LNCaP clone FGC (cell line): ENCODE measurements at regions not wholly inside any gene's neighbourhood (a gene's known extent, or its start where the extent isn't known, plus 50 kb on each side); places are given as distances from the start of the nearest gene placed in this dataset.
"Not testable (repeated sequence)": the region's sequence is repeated elsewhere in the genome, so short reads cannot be mapped to it uniquely, and the experiment has no call there.

Experiments used
- DNase-seq: peaks from one replicate; pipeline ENCODE4 v3.0.0-alpha.2; 2011; ENCODE audit warnings: low read depth
- H3K4me3 ChIP-seq: 2 replicates; pipeline ENCODE4 v1.5.1; 2011; ENCODE audit warnings: mild to moderate bottlenecking, low read depth, low read length, control low read depth
- TF ChIP-seq, protein P1 (sequence below): IDR thresholded peaks from 2 replicates; pipeline ENCODE4 v1.5.1; 2012; ENCODE audit warnings: mild to moderate bottlenecking; ENCODE audit not compliant: control insufficient read depth, insufficient read depth; ENCODE audit errors: extremely low read depth

DNA sequence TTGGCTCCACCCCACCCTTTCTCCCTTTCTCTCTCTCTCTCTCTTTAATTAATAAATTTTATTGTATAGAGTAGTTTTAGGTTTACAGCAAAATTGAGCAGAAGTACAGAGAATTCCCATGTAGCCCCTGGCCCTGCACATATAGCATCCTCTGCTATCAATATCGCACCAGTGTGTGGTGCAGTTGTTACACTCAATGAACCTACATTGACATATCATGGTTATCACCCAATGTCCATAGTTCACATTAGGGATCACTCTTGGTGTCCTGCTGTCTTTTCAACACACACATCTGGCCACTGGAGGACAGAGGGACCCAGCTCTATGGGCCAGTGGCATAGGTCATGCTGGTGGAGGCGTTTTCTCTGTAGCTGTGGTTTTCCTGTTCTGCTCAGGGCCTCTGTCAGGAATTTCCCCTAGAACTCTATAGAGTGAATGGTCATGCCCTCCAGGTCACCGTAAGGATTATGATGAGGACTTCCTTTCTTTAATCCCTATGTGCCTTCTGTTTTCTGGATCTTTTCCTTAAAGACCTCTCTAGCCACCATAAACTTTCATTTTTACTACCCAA, 98.2 kb upstream of the NAV2 start:
- no peak for DNase-seq
- TF ChIP-seq, protein P1, sequence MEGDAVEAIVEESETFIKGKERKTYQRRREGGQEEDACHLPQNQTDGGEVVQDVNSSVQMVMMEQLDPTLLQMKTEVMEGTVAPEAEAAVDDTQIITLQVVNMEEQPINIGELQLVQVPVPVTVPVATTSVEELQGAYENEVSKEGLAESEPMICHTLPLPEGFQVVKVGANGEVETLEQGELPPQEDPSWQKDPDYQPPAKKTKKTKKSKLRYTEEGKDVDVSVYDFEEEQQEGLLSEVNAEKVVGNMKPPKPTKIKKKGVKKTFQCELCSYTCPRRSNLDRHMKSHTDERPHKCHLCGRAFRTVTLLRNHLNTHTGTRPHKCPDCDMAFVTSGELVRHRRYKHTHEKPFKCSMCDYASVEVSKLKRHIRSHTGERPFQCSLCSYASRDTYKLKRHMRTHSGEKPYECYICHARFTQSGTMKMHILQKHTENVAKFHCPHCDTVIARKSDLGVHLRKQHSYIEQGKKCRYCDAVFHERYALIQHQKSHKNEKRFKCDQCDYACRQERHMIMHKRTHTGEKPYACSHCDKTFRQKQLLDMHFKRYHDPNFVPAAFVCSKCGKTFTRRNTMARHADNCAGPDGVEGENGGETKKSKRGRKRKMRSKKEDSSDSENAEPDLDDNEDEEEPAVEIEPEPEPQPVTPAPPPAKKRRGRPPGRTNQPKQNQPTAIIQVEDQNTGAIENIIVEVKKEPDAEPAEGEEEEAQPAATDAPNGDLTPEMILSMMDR = no peak
- H3K4me3 ChIP-seq = no peak overlapping the region

DNA sequence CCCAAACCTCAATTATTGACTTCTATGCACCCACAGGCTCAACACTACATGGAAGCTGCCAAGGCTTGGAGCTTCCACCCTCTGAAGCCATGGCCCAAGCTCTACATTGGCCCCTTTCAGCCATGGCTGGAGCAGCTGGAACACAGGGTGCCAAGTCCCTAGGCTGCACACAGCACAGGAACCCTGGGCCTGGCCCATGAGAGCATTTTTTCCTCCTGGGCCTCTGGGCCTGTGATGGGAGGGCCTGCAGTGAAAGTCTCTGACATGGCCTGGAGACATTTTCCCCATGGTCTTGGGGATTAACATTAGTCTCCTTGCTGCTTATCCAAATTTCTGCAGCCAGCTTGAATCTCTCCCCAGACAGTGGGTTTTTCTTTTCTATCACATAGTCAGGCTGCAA, 100.6 kb upstream of the NAV2 start:
- not testable (repeated sequence) for DNase-seq, H3K4me3 ChIP-seq

DNA sequence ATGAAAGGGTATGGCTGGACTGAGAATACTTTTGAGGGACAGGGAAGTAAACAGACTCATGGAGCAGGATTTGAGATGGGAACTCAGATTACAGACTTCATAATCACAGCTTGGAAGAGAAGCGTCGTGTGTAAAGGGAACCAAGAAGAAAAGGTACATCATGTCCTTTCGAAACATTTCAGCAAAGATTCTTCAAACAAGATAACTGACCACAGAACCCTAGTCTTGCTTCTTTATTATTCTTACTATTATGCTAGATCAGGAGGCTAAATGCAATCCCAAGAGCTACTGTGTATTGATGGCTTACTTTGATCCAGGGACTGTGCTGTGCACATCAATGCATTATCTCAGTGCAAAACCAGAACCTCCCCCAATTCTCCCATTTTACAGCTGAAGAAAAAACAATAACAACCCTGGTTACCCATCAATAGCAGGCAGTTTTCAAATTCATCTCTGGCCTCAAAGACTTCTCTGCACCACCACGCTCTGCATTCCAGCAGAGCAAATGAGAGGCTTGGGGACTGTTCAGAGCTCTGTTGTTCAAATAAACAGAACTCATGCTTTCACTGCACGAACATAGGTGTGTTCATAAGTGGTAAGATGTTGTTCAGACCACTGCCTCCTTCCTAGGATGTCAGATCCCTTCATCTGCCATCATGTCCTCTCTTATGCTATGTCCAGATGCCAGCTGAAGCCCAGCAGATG, 104.8 kb upstream of the NAV2 start:
- H3K4me3 ChIP-seq = no peak overlapping the region
- TF ChIP-seq, protein P1 = no peak
- peak; percentile 77 for DNase-seq

DNA sequence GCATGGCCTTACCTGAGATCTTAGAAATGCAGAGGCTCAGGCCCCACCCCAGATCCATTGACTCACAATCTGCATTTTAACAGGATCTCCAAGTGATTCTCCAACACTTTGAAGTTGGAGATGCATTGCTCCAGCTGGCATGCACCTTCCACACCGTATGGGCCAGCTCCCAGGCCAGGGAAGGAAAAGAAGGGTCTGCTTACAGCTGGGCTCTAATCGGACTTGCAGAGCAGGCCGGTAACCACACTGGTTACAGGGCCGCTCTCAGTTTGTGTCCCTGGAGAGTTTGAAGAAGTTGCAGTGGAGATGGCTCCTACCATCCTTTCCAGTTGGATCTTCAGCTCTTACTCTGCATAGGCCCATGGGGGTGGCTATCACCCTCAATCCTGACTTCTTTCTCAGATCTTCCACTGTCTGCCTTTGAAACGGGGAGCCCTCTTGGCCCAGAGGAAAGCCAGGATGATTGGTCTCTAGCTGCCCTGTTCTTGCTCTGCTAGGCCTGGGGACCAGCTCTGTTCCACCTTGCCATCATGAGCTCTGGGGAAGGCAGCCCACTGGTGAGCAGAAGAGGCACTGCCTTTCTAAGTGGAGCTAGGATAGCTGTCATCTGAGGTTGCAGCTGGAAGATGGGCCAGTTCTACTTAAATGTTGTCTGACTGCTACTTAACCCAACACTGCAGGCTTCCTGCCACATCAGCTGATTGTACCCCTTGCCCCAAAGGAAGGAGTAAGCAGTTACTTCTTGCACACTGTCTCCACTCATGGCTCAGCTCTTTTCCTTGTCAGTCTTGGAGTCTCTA, 105.6 kb upstream of the NAV2 start:
- DNase-seq = no peak
- TF ChIP-seq, protein P1 = no peak
- no peak overlapping the region for H3K4me3 ChIP-seq

DNA sequence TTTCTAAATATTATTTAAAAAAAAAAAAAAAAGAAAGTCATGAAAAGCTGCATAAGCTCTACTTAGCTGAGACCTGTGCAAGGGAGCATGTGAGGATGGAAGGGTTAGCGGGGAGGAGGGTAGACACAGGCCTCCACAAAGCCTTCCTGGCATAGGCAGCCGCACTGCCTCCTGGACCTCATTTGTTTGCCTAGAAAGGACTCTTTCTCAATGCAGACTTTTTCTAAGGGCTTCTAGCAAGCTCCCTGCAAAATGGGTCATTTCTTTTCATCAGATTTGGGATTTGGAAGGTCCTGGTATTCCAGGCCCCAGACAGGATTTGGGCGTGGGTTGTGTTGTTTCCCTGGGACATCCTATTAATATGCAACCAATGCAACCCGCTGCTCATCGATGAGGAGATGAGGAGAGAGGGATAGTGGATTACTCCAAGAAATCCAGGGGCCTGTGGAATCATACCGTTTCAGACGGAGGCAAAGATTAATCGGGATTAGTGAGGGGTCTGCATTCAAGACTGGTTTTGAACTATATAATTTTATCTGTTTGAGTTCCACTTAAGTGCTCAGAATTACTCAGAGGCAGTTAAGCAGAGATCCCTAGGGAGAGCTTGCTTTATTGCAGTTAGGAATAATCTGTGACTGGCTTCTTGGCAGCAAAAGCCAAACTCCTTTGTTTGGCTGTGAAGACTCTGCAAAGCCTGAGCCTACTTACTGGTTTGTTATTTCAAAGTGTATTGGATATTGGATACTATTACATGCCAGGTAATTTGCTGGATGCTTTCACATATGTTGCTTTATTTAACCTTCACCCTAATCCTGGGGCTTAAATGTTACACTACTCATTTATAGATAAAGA, 106.9 kb upstream of the NAV2 start:
- H3K4me3 ChIP-seq = no peak overlapping the region
- peak; percentile 8 for DNase-seq
- TF ChIP-seq, protein P1 = no peak

DNA sequence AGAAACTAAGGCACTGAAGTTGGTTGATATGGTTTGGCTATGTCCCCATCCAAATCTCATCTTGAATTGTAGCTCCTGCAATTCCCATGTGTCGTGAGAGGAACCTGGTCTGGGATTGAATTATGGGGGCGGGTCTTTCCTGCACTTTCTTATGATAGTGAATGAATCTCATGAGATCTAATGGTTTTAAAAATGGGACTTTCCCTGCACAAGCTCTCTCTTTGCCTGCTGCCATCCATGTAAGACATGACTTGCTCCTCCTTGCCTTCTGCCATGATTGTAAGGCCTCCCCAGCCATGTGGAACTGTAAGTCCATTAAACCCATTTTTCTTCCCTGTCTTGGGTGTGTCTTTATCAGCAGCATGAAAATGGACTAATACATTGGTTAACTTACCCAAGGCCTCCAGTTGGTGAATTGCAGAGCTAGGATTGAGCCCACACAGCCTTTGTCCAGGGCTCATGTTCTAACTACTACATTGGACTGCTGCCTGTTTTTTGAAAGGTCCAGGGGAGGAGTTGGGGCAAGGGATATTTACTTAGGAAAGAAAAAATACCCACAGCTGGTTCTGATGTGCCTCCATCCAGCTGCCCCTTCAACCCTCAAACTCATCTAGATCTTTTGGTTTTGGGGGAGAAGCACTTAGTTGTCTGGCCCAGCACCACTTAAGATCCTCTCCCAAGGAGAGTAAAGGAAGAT, 107.8 kb upstream of the NAV2 start:
- TF ChIP-seq, protein P1 = no peak
- DNase-seq = no peak
- H3K4me3 ChIP-seq = no peak overlapping the region
